ENCODE measurements at regions not wholly inside any gene's neighbourhood (a gene's known extent, or its start where the extent isn't known, plus 50 kb on each side); places are given as distances from the start of the nearest gene placed in this dataset.
"Not testable (repeated sequence)": the region's sequence is repeated elsewhere in the genome, so short reads cannot be mapped to it uniquely, and the experiment has no call there.

DNA sequence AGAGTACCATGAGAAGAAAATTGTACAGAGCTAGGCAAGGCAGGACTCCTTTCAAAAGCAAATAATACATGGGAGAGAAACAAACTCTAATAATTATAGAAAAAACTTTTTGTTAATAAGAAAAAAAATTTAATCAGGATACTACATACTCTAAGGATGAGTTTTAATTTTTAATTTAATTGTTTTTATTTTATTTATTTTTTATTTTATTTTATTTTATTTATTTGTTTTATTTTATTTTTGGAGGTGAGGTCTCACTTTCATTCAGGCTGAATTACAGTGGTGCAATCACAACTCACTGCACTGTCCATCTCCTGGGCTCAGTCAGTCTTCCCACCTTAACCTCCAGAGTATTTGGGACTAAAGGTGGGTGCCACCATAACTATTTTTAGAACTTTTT lies 1347.2 kb downstream of the NLGN4Y start:
- DNase-seq (ENCODE audit: low read depth) = no peak

DNA sequence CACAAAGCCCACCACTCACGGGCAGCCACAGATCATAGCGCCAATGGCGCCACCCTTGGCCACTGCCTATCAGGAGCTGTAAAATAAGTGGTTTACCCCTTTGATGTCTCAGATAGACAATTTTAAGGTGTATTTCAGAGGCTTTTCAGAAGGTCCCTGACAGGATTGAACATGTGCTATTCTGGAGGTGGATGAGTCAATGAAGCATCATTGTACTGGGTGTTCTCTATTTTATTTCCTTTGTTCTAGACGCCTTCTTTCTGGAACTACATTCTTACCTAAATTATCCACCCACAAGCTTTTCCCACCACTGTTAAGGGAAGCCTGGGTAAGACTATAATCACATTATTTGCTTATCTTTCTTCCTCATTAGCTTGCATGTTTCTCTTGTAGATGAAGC lies 1351.6 kb downstream of the NLGN4Y start:
- DNase-seq (ENCODE audit: low read depth) = not testable (repeated sequence)

DNA sequence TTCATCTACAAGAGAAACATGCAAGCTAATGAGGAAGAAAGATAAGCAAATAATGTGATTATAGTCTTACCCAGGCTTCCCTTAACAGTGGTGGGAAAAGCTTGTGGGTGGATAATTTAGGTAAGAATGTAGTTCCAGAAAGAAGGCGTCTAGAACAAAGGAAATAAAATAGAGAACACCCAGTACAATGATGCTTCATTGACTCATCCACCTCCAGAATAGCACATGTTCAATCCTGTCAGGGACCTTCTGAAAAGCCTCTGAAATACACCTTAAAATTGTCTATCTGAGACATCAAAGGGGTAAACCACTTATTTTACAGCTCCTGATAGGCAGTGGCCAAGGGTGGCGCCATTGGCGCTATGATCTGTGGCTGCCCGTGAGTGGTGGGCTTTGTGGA lies 1379.2 kb downstream of the NLGN4Y start:
- not testable (repeated sequence) for DNase-seq (ENCODE audit: low read depth)

DNA sequence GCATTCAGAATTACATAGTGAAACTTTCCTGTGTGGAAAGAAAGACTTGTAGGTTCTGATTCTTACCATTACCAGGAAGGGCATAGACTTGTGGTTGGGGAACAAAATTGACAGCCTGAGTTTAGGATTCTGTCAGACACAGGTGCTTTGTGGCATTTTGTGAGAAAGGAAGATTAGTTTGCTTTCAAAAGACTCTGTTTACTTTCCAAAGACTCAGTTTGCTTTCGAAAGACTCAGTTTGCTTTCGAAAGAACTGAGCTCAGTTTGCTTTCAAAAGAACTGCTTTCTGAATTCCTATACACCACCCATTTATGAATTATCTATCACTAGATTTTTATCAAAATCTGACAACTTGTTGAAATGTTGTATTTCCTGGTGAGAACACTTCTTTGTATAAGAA lies 1381.2 kb downstream of the NLGN4Y start:
- no peak for DNase-seq (ENCODE audit: low read depth)

DNA sequence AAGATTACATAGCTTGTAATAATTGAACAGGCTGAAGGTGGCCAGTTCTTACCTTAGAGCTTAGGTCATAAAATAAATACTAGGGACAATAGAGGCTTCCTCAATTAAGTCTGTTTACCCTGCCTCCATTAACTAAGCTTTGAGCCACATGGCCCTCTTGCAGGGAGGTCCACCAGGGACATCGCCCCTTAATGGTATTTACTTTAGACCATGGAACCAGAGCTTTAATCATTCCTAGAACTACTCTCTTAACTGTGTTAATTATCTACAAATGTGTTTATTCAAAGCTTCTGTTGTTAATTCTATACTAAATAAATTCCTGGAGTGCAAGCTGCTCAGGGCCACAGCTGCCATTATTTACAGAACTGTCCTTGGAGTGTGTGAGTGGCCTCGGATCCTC lies 1402.2 kb downstream of the NLGN4Y start:
- DNase-seq (ENCODE audit: low read depth) = peak; percentile 84

DNA sequence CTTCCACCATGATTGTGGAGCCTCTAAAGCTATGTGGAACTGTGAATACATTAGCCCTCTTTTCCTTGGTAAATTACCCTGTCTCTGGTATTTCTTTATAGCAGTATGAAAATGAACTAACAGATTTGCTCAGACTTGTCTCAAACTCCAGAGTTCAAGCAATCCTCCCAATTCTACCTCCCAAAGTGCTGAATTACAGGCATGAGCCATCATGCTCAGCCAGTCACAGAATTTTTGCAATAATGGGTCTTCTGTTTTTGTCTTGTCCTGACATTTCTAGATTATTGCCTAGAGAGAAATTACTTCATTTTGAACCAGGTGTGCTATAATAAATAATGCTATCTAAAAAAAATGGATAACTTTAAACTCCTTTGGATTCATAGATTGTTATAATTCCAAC lies 1414.5 kb downstream of the NLGN4Y start:
- DNase-seq (ENCODE audit: low read depth) = no peak

DNA sequence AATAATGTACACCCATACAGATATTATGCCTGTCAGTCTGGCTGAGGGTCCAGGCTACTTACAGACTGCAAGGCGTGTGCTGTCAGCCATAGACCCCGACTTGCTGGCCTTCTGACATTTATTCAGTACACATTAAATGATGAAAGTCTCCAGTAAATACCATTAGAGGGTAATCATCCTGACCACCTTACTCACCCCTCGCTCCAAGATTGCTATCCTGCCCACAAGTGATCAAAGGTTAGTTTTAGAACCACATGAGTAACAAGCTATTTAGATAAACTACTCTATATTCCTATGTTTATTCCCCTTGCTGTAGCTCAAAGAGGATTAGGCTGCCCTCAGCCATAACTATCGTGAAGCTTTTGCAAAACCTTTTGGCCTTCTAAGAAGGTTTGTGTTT lies 1426.7 kb downstream of the NLGN4Y start:
- peak; percentile 80 for DNase-seq (ENCODE audit: low read depth)

DNA sequence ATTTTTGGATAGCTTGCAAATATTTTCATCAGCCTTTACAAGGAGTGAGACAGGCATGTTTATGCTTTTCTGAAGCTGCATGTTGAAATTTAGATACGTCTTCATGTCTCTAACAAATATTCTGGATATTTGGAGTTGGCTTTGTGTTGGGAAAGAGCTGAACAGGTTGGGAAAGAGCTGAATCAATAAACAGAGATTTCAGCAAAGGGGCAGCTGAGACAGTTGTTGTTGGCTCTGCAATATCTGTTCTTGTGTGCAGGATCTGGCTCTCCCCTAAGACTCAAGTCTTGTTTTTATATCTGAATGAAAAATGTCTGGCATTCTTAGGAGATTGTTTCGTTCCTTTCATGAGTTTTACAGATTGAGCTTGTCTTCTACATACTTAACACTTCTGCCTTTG lies 1444.5 kb downstream of the NLGN4Y start:
- DNase-seq (ENCODE audit: low read depth) = no peak

DNA sequence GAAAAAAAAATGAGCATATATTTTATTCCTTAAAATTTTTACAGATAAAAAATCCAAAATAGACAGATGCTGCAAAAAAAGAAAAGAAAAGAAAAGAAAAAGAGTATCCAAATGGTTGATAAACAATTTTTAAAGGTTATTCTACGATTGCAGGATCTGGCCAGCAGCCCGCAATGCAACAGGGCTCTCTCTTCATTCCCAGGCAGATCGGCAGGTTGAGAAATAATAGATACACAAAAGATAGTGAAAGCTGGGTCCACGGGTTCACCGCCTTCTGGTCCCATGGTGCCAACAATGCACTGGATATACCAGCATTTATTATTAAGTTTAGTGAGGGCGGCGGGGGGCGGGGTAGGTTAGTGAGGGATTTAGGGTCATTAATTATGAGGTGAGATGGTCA lies 1448.9 kb downstream of the NLGN4Y start:
- no peak for DNase-seq (ENCODE audit: low read depth)

DNA sequence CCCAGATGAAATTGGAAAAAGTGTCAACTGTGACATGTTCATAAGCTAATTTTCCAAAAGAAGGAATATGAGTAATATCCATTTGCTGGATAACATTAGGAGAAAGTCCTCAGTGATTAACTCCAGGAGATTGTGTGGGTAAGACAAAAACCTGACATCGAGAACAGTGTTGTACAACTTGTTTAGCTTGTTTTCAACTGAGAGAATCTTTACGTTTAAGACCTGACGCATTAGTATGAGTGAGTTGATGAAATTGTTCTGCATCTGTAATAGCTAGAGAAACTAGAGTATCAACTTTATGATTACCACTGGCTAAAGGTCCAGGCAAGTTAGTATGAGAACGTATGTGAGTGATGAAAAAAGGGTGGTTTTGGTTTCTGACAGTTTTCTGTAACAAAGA lies 1452.4 kb downstream of the NLGN4Y start:
- DNase-seq (ENCODE audit: low read depth) = no peak

DNA sequence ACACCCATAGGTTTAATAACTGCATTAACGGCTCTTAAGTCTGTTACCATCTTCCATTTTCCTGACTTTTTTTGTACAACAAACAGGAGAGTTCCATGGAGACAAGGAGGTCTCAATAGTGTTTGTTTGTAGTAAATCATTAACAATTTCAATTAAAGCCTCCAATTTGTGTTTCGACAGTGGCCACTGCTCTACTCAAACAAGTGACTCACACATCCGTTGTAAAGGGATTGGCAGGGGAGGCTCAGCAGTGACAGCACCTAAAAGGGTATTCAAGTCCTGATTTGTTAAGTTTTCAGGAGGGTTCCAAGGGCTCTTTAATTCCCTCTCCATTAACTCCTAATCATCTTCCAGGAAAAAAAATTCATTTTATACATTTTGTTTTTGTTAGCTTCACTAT lies 1454.2 kb downstream of the NLGN4Y start:
- DNase-seq (ENCODE audit: low read depth) = peak; percentile 93

DNA sequence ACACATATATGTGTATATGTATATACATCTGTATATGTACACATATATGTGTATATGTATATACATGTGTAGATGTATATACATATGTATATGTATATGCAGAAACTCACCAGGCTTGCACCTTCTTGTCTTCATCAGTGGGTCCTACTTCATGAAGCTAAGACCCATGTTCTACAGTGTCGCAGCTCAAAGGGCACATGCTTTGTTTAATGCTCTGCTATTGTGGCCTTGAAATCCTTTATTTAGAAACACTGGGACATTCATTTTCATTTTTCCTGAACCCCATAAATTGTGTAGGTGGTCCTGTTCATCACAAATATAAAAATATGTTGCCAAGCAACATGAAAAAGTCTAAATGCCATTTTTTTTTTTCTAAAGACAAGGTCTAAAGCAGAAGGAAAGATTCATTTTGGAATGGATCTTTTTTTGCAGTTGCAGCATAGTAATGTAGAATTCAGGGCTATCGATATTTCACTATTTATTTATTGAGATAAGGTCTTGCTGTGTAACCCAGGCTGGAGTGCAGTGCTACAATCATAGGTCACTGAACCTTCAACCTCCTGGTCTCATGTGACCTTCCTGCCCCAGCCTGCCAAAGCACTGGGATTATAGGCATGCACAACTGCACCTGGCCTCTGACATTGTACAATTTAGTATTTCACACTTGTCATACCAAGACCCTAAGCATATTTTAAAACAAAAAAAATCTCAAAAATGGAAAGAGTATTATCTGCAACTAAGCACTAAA lies 1460.5 kb downstream of the NLGN4Y start:
- no peak for DNase-seq (ENCODE audit: low read depth)

DNA sequence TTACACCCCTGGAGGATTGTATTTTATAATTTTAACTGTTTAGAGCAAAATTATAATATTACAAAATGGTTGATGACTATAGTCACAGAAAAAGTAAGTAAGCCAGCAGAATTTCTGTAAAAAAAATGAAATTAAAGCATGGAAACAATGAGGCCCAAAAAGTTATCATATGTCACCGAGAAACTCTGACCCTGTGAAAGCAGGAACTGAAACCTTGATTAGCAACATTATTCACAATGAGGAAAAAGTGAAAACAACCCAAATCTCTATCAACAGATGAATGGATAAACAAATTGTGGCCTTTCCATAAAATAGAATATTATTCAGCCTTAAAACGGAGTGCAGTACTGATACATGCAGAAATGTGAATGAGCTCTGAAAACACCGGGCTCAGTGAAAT lies 1471.7 kb downstream of the NLGN4Y start:
- no peak for DNase-seq (ENCODE audit: low read depth)

DNA sequence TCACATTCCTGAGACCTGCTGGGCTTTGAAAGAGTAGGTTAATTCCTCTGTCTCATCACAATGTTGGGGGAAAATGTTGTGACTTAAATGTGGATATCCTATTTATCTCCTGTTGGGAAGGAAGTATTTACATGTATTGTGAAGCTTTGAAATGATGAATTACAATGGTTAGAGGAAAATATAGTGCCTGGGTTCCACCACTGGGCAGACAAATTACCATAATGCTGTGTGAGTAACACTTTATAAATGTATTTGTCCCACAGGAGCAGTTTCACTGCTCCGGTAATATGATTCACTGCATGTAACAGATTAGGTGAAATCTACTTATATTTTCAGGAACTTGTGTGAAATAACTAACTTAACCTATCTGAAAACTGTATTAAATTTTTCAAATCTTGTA lies 1476.4 kb downstream of the NLGN4Y start:
- DNase-seq (ENCODE audit: low read depth) = peak; percentile 80

DNA sequence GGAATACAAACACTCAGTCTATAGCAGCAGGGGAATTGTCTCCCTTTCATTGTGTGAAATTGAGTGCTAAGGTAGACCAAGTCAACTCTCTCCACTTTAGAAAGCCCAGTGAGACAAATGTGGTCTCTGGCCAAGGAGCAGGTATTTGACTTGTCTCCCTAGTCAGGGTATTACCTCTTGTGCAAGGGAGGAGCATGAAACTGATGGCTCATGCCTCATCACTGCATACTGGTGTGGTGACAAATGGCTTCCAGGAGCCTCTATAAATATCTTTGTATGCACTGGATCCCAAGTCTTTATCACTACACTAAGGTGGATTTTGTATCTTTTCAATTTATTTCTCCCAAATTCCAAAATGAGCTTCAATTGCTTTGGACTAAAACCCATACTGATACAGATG lies 1477.6 kb downstream of the NLGN4Y start:
- peak; percentile 9 for DNase-seq (ENCODE audit: low read depth)

DNA sequence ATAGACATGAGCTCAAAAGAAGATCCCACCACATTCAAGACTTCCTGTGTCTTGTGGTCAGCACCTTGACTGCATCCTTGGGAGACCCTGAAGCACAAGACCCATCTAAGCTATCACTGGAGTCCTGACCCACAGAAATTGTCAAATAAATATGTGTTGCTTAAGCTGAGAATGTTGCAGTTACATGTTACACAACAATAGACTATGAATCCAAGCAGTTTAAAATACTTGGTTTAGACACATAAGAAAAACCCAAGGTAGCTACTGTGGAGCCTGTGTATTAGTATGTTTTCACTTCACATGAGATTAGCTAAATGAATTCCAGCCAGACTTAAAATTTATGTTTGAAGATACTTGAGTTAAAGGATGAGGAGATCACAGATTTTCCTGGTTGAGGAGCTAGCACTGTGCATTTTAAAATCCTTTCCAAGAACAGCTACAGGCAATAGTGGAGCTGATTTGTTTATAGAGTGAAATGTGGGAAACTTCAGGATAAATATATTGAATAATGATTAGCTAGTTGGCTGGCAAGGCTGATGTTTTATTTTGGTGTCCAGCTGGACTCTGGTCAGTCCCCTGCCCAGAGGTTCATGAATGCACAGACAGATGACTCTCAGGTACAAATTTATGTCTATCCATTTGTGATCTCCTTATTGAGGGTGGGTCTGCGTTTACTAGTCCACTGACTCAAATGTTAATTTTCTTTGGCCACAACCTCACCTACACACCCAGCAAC lies 1527.7 kb downstream of the NLGN4Y start:
- peak; percentile 46 for DNase-seq (ENCODE audit: low read depth)

DNA sequence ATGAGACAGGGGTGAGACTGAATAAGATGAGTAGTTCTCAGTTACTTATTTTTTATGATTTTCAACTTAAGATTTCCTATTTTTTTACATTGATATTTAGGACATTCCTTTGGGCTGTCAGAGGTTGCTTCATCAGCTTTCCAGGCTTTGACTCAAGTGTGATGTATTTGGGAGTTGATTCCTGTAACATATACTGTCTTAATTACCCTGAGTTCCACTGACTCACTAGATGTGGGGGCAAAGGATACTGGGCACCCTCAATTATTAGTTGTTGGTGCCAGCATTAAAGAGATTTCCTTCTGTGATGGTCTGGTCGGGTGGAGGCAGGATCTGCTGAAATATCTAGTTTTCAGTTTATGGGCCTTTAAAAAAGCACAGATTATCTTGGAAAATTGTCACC lies 1535.8 kb downstream of the NLGN4Y start:
- peak; percentile 68 for DNase-seq (ENCODE audit: low read depth)

DNA sequence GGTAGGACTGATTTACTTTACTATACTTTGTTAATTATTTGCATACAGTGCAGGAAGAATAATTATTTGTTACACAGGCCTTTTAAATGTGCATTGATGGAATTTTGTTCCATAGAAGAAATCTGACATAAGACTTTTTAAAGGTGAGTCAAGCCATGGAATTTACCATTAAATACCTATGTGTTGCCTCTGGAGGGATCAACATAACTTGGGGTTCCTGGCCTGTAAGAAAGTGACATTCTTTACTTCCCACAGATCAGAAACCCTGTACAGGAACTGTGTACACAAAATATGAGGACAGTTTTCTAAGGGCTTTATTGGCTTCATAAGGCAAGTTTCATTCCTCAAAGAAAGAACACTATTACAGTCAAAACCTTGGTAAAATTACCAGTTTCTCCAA lies 1536.4 kb downstream of the NLGN4Y start:
- peak; percentile 62 for DNase-seq (ENCODE audit: low read depth)

DNA sequence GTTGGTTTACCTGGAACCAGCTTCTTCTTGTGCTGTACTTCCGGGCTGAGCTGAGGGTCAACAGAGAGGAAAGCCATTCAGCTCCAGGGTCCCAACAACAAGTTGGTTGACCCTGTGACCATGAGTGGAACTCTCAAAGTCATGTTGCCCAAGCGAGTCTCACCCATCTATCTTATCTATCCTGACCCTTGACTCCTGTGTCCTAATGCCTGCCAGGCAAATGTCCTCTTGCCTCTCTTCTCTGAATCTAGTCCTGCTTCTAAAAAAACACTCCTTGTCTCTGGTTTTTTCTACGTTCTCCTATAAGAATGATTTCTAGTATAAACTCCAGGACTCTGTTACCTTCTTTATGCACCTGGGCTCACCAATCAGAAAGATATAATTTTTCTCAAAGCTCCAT lies 1547.6 kb downstream of the NLGN4Y start:
- DNase-seq (ENCODE audit: low read depth) = no peak

DNA sequence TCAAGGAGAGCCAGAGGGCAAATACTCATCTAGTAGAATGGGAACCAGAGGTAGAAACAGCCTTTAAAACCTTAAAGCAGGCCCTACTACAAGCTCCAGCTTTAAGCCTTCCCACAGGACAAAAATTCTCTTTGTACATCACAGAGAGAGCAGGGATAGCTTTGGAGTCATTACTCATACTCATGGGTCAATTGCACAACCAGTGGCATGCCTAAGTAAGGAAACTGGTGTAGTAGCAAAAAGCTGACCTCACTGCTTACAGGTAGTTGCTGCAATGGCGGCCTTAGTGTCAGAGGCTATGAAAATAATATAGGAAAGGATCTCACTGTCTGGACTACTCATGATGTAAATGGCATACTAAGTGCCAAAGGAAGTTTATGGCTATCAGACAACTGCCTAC lies 1551.4 kb downstream of the NLGN4Y start:
- DNase-seq (ENCODE audit: low read depth) = peak; percentile 87

DNA sequence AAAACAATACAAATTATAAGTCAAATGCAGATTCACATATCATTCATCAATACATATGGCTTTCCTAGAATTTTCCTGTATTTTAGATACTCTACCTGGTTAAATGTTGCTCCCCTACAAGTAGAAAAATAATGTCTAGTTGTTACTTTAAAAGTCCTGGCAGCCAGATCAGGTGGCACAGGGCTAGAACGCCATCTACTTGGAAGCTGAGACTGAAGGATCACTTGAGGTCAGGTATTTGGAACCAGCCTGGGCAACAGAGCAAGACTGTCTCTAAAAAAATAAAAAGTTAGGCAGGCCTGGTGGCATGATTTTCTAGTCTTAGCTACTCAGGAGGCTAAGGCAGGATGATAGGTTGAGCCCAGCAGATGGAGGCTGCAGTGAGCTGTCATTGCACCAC lies 1573.0 kb downstream of the NLGN4Y start:
- DNase-seq (ENCODE audit: low read depth) = peak; percentile 13

DNA sequence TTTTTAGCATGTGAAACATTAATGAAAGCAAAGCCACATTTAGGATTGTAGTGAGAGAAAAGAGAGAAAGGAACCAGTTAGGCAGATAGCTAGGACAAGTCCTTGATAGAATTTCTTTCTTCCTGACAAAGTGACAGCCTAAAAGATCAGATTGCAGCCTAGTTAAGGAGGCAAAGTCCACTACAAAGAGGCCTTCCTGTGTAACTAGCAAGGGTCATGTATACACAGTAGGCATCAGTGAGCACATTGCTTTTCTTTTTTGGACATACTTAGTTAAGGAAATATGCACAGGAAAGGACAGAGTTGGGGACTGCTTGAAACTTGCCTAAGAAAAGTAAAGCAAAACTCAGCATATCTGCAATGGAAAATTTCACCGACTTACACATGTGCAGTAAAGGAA lies 1577.5 kb downstream of the NLGN4Y start:
- peak; percentile 37 for DNase-seq (ENCODE audit: low read depth)

DNA sequence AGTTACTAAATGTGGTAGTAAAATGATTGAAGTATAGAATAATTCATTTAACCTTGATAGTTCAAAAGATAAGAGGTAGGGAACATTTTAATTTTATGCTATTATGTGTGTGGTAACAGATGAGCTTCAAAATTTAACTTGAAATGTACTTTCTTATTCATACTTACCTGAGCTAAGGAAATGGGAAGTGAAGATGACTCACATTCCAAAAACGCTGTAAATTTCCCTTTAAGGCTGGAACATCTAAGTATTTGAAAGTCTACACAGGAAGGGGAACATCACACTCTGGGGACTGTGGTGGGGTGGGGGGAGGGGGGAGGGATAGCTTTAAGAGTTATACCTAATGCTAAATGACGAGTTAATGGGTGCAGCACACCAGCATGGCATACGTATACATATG lies 1582.3 kb downstream of the NLGN4Y start:
- DNase-seq (ENCODE audit: low read depth) = no peak

DNA sequence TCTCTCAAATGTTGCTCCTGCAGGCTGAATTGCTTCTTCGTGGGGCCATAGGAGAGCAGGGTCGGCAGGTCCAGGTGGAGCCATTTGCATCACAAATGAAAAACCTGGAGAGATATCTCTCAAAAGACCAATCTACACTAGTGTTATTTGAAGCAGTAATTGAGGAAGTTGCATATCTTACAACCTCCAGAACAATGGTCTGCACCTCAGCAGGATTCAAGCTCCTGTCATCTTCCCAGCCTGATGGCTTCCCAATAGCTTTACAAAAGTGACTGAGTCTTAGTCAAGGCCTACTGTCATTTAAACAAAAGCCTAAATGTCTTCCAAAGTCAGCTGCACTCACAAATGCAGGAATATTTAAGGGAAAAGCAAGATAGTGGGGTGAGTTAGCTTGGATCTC lies 1584.5 kb downstream of the NLGN4Y start:
- DNase-seq (ENCODE audit: low read depth) = no peak
